Neural progenitor cell (in vitro differentiated cells): ENCODE measurements at regions not wholly inside any gene's neighbourhood (a gene's known extent, or its start where the extent isn't known, plus 50 kb on each side); places are given as distances from the start of the nearest gene placed in this dataset.

ENCODE experiments used
- DNase-seq: peaks from one replicate; pipeline ENCODE4 v3.0.0-alpha.2; 2016; ENCODE audit warnings: low spot score
- H2AFZ ChIP-seq: fragments of 200-600 bp; sonication (generic); replicated peaks from 2 replicates; pipeline ENCODE4 v1.6.1; 2016; ENCODE audit warnings: antibody characterized with exemption
- H3F3A ChIP-seq: fragments of 200-600 bp; sonication (generic); 2 replicates; pipeline ENCODE4 v1.6.1; 2016; ENCODE audit warnings: antibody characterized with exemption, low read depth
- H3K27ac ChIP-seq: fragments of 200-600 bp; sonication (generic); 2 replicates; pipeline ENCODE4 v1.5.1; 2016; ENCODE audit warnings: mild to moderate bottlenecking
- H3K27me3 ChIP-seq: fragments of 200-600 bp; sonication (generic); 2 replicates; pipeline ENCODE4 v1.6.1; 2016; ENCODE audit warnings: mild to moderate bottlenecking, moderate library complexity
- H3K36me3 ChIP-seq: fragments of 200-600 bp; sonication (generic); 2 replicates; pipeline ENCODE4 v1.5.1; 2016
- H3K4me1 ChIP-seq: fragments of 200-600 bp; sonication (generic); 2 replicates; pipeline ENCODE4 v1.6.1; 2016; ENCODE audit warnings: mixed run types
- H3K4me2 ChIP-seq: fragments of 200-600 bp; sonication (generic); 2 replicates; pipeline ENCODE4 v1.6.1; 2016
- H3K4me3 ChIP-seq: fragments of 200-600 bp; sonication (generic); 2 replicates; pipeline ENCODE4 v1.5.1; 2016
- H3K79me2 ChIP-seq: fragments of 200-600 bp; sonication (generic); 2 replicates; pipeline ENCODE4 v1.6.1; 2016; ENCODE audit warnings: low read depth
- H3K9ac ChIP-seq: fragments of 200-600 bp; sonication (generic); 2 replicates; pipeline ENCODE4 v1.6.1; 2016
- H3K9me3 ChIP-seq: fragments of 200-600 bp; sonication (generic); 2 replicates; pipeline ENCODE4 v1.5.1; 2016; ENCODE audit warnings: low read depth
- H4K20me1 ChIP-seq: fragments of 200-600 bp; sonication (generic); 2 replicates; pipeline ENCODE4 v1.6.1; 2016; ENCODE audit warnings: low read depth
- H3K27ac Mint-ChIP-seq: 3 replicates; pipeline ENCODE4 v1.8.0; 2021; ENCODE audit warnings: mixed read lengths
- H3K27me3 Mint-ChIP-seq: 2 replicates; pipeline ENCODE4 v1.8.0; 2022; ENCODE audit warnings: low read depth, mild to moderate bottlenecking, inconsistent platforms, moderate library complexity, mixed read lengths; ENCODE audit not compliant: insufficient read depth
- H3K36me3 Mint-ChIP-seq: 3 replicates; pipeline ENCODE4 v1.8.0; 2021; ENCODE audit warnings: mixed read lengths
- H3K4me1 Mint-ChIP-seq: 3 replicates; pipeline ENCODE4 v1.8.0; 2021; ENCODE audit warnings: mixed read lengths
- H3K4me3 Mint-ChIP-seq: 3 replicates; pipeline ENCODE4 v1.8.0; 2021; ENCODE audit warnings: mild to moderate bottlenecking, moderate library complexity, mixed read lengths
- H3K9me3 Mint-ChIP-seq: 3 replicates; pipeline ENCODE4 v1.8.0; 2020; ENCODE audit warnings: mixed read lengths
- EZH2 ChIP-seq: fragments of 200-600 bp; sonication (generic); IDR thresholded peaks from 2 replicates; pipeline ENCODE4 v1.6.1; 2017; ENCODE audit warnings: antibody characterized with exemption, mild to moderate bottlenecking, moderate library complexity
- EZH2phosphoT487 ChIP-seq: fragments of 200-600 bp; sonication (generic); IDR thresholded peaks from 2 replicates; pipeline ENCODE4 v1.6.1; 2017; ENCODE audit warnings: antibody characterized with exemption
- TF ChIP-seq, protein P1 (sequence below): fragments of 200-600 bp; sonication (generic); IDR thresholded peaks from 2 replicates; pipeline ENCODE4 v1.5.1; 2017; ENCODE audit warnings: antibody characterized with exemption, mild to moderate bottlenecking

DNA sequence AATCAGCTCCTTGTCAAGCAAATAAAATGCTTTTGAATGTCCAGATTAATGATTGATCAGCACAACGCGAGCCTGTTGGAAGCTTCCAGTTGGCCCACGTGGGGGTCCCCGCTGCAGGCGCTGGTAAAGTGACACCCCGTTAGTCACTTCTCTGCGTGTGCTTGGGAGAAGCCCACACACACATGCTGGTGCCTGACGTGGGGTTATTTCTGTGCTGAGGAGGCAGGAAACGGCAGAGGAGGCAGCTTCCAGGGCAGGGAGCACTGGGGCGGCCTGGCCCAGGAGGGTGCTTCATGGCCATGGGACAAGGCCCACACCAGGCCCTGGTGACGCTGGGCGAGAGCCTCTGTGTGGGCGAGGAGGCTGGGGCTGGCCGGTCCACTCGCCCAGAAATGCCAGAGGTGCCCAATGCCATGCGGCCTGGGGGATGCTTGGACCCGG lies 101.5 kb downstream of the KIF26A start:
- Histone ChIP-seq H4K20me1 (no peaks in the 10 kb centered on the region), H3K27me3 (no peaks in the 10 kb centered on the region), H2AFZ (no peak overlapping the region), H3K4me3 (no peak overlapping the region), H3K9me3 (no peaks in the 10 kb centered on the region), H3K4me1 (peaks cover 8% of the 10 kb centered on the region), H3K4me2 (no peak overlapping the region), H3K9ac (no peak overlapping the region), H3K36me3 (no peaks in the 10 kb centered on the region), H3K27ac (no peak overlapping the region), H3K79me2 (no peaks in the 10 kb centered on the region), H3F3A (no peaks in the 10 kb centered on the region)
- peaks cover 7% of the 10 kb centered on the region for H3K27me3 Mint-ChIP-seq
- TF ChIP-seq, protein P1, sequence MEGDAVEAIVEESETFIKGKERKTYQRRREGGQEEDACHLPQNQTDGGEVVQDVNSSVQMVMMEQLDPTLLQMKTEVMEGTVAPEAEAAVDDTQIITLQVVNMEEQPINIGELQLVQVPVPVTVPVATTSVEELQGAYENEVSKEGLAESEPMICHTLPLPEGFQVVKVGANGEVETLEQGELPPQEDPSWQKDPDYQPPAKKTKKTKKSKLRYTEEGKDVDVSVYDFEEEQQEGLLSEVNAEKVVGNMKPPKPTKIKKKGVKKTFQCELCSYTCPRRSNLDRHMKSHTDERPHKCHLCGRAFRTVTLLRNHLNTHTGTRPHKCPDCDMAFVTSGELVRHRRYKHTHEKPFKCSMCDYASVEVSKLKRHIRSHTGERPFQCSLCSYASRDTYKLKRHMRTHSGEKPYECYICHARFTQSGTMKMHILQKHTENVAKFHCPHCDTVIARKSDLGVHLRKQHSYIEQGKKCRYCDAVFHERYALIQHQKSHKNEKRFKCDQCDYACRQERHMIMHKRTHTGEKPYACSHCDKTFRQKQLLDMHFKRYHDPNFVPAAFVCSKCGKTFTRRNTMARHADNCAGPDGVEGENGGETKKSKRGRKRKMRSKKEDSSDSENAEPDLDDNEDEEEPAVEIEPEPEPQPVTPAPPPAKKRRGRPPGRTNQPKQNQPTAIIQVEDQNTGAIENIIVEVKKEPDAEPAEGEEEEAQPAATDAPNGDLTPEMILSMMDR, result no peak
- TF ChIP-seq EZH2phosphoT487 (no peak), EZH2 (no peak)
- H3K27ac Mint-ChIP-seq, result no peak overlapping the region
- H3K4me3 Mint-ChIP-seq, result no peak overlapping the region
- H3K9me3 Mint-ChIP-seq, result peaks cover 18% of the 10 kb centered on the region
- H3K4me1 Mint-ChIP-seq, result peaks cover 6% of the 10 kb centered on the region
- H3K36me3 Mint-ChIP-seq, result no peaks in the 10 kb centered on the region
- no peak for DNase-seq

DNA sequence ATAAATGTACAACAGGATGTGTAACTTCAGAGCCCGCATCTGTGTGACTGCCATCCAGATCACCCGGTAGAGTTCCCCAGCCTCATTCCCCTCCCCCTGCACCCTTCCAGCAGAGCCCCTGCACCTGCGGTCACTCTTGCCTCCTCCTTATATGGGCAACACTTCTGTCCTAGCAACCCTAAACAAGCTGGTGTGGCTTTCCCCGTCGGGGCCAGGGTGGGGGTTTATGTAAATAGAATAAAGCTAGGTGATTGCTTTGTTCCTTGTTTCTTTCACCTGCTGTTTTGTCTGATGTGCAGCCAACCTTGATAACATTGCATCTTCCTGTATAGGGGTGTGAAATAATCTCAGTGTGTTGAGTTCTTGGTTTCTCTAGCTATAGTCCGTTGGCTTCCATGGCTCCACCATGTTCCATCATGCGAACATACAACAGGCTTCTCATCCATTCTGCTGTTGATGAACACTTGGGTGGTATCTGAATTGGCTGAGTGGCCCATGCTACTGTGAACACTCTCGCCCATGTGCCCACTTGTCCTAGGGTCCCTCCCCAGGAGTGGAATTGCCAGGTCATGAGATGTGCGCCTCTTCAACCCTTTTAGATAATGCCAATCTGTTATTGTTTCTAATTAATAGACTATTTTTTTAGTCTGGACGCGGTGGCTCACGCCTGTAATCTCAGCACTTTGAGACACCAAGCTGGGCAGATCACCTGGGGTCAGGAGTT lies 102.2 kb downstream of the KIF26A start:
- DNase-seq, result peak; percentile 24
- Histone ChIP-seq H3K4me2 (peak overlapping the region; percentile 27), H3K4me3 (no peak overlapping the region), H3K9me3 (no peaks in the 10 kb centered on the region), H3K4me1 (peaks cover 8% of the 10 kb centered on the region), H2AFZ (no peak overlapping the region), H3K27ac (no peak overlapping the region), H3K9ac (no peak overlapping the region), H3F3A (no peaks in the 10 kb centered on the region), H3K79me2 (no peaks in the 10 kb centered on the region), H3K36me3 (no peaks in the 10 kb centered on the region), H4K20me1 (no peaks in the 10 kb centered on the region), H3K27me3 (no peaks in the 10 kb centered on the region)
- Mint-ChIP-seq H3K36me3 (no peaks in the 10 kb centered on the region), H3K27ac (no peak overlapping the region), H3K9me3 (peaks cover 18% of the 10 kb centered on the region), H3K4me3 (no peak overlapping the region), H3K4me1 (peaks cover 6% of the 10 kb centered on the region), H3K27me3 (peaks cover 7% of the 10 kb centered on the region)
- TF ChIP-seq EZH2 (no peak), EZH2phosphoT487 (no peak)
- TF ChIP-seq, protein P1, result no peak

DNA sequence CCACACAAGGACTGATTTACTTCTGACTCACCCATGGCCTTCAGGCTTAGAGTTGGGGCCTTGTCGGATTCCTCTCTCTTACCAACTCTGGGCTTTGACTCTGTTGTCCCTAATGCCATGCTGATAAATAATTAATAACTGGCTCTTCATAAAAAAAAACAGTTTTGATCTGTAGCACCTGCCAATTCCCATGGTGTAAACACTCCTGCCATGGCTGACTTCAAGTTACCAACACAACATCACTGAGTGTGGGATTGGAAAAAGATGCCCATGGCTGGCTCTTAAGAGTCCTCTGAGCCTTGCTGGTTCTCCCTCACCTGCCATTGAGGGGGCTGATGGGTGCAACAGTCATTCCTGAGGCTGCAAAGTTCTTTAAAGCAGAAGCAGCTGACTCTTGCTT lies 104.8 kb downstream of the KIF26A start:
- Mint-ChIP-seq H3K27me3 (peaks cover 6% of the 10 kb centered on the region), H3K36me3 (no peaks in the 10 kb centered on the region), H3K4me3 (no peak overlapping the region), H3K9me3 (peaks cover 4% of the 10 kb centered on the region), H3K27ac (no peak overlapping the region), H3K4me1 (peaks cover 6% of the 10 kb centered on the region)
- Histone ChIP-seq H3K27me3 (no peaks in the 10 kb centered on the region), H3K79me2 (no peaks in the 10 kb centered on the region), H3K4me2 (no peak overlapping the region), H2AFZ (no peak overlapping the region), H3K4me3 (no peak overlapping the region), H3K4me1 (peaks cover 8% of the 10 kb centered on the region), H3K36me3 (no peaks in the 10 kb centered on the region), H4K20me1 (no peaks in the 10 kb centered on the region), H3K27ac (no peak overlapping the region), H3K9me3 (no peaks in the 10 kb centered on the region), H3K9ac (no peak overlapping the region), H3F3A (no peaks in the 10 kb centered on the region)
- TF ChIP-seq EZH2, result no peak
- TF ChIP-seq, protein P1, result no peak
- TF ChIP-seq EZH2phosphoT487, result no peak
- no peak for DNase-seq
